Endothelial cell of hepatic sinusoid (primary cell): ENCODE measurements at regions not wholly inside any gene's neighbourhood (a gene's known extent, or its start where the extent isn't known, plus 50 kb on each side); places are given as distances from the start of the nearest gene placed in this dataset.

Source experiments
- in situ Hi-C: cut with HindIII; loops from 2 replicates; pipeline ENCODE4 v1.10.0; 2017; ENCODE audit warnings: low sequenced_read_pairs

DNA sequence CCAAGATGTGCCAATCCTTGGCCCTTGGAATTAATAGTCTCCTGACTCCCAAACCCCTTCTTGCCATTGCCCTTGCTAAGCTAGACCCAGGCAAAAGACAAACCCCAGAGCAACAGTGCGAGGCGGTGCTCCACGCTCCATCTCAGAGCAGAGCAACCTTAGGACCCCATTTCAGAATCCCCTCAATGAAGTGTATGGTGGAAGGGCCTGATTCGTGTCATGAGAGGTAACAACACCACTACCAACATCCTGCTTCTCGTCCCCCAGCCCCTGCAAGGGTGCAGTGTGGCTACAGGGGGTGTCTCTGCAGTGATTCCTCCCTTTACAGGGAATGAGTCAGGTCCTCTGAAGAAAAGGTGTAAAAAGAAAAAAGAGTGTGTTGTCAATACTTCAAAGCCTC is 103.9 kb upstream of the IRF2BP2 start:
- in situ Hi-C loops: no loop called here

- in situ Hi-C loops: no loop called here
Measured at GRCh38 chr1:234713440-234713839, 103.5 kb upstream of the IRF2BP2 start.

DNA sequence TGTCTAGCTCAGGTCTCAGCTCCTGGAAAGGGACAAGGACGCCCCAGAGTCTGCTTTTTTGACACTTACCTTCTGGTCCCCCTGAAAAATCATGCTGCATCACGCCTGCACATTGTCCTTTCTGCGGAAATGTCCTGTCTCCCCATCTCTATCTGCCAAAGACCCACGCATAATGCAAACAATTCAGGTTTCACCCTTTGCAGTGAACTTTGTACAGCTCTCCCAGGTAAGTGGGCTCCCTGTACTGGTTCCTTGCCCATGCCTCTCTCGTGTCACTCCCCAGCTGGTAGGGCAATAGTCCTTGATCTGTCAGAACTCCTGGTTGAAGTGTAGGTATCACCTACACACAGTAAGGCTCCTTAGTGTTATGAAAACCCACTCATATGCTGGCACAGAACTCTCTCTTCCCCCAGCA is 102.9 kb upstream of the IRF2BP2 start:
- in situ Hi-C loops: no loop called here

- in situ Hi-C loops: no loop called here
Measured at GRCh38 chr1:234710936-234711724, 101.2 kb upstream of the IRF2BP2 start.

- in situ Hi-C loops: no loop called here
Measured at GRCh38 chr1:234710381-234710780, 100.4 kb upstream of the IRF2BP2 start.

- in situ Hi-C loops: loop anchor here (10.0 kb wide), 1 partner anchor 225 kb away; no protein-coding TSS in a partner anchor
Measured at GRCh38 chr1:234709473-234710228, 99.7 kb upstream of the IRF2BP2 start.

- in situ Hi-C loops: loop anchor here (10.0 kb wide), 1 partner anchor 224 kb away; no protein-coding TSS in a partner anchor
Measured at GRCh38 chr1:234708700-234709395, 98.9 kb upstream of the IRF2BP2 start.

DNA sequence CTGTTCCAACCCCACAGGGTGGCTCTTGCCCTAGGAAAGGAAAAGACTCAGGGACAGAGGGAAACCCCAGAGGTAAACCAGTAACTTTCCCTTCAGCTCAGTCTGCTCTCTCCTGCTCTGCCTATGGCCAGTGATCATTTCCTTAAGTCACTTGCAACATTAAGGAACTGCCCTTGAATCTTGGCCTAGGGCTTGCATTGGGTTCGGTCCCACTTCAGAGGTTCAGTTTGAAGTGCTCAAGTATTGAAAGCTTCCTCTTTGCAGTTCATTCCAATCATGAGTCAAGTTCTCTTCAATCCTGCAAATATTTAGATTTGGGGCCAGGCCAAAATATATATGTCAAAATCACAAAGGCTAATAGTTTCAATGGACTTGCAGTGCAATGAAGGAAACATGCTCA is 97.7 kb upstream of the IRF2BP2 start:
- in situ Hi-C loops: loop anchor here (10.0 kb wide), 1 partner anchor 223 kb away; no protein-coding TSS in a partner anchor

- in situ Hi-C loops: loop anchor here (10.0 kb wide), 1 partner anchor 222 kb away; no protein-coding TSS in a partner anchor
Measured at GRCh38 chr1:234706931-234707330, 97.0 kb upstream of the IRF2BP2 start.

DNA sequence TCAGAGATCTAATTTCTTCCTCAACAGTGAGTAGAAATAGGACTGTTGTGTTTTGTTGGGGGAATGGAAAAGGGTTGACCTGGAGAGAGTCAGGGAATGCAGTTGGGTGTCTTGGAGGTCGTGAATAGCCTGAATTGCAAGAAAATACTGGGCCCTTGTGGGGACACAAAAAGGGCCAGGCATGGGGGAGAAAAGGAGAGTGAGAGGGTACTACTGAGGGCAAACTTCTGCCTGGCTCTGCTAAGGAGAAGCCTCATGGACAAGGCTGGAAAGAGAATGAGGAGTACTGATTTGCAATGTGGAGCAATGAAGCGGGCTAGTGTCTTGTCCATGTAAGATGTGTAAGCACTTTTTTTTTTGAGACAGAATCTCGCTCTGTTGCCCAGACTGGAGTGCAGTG is 96.2 kb upstream of the IRF2BP2 start:
- in situ Hi-C loops: loop anchor here (10.0 kb wide), 1 partner anchor 221 kb away; no protein-coding TSS in a partner anchor

DNA sequence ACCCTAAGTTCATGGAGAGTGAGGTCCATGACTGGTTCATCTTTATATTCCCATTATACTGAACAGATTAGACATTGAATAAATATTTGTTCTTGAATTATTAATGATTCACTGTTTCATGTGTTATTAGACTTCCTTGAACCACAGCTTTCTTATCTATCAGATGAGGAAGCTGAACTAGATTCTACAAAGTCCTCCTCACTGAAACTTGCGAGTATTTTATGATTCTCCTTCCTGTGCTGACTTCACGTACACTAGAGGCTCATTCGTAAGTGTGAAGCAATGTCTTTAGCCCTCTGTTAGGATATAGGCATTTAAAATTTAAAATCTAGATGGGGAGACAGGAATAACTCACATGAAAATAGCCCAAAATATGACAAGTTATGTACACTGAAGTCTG is 95.6 kb upstream of the IRF2BP2 start:
- in situ Hi-C loops: loop anchor here (10.0 kb wide), 1 partner anchor 221 kb away; no protein-coding TSS in a partner anchor

DNA sequence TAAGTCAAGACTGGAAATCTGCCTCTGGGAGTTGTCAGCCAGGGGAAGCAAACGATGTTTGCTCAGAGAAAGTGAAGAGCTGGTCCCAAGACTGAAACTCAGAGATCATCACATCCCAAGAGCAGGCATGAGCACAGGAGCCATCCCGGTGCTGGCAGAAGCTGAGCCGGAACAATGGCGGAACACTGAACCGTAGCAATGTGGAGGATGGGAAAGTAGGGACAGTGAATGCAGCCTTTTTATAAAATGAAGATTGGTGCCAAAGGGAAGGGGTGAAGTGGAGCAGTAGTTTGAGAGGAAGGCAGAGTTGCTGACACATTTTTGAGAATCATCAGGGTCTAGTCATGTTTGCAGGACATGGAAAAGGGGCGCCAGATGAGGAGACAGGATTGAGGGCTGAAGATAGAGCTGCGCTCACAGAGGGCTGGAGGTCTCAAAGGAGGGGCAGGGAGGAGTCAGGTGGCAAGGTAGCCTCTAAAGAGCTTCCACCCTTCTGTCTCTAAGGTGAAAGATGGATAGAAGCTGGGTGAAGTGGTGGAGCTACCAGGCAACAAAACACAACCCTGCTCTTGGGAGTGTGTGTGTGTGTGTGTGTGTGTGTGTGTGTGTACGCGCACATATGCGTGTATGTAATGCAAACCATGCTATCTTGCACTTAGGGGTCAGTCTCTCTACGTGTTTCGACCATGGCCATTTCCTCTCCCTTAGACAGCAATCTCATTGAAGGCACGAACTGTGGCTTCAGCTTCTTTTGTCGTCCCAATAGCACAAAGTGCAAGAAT is 94.3 kb upstream of the IRF2BP2 start:
- in situ Hi-C loops: loop anchor here (5.0 to 10.0 kb wide), 3 partner anchors 47 to 219 kb away; no protein-coding TSS in a partner anchor

DNA sequence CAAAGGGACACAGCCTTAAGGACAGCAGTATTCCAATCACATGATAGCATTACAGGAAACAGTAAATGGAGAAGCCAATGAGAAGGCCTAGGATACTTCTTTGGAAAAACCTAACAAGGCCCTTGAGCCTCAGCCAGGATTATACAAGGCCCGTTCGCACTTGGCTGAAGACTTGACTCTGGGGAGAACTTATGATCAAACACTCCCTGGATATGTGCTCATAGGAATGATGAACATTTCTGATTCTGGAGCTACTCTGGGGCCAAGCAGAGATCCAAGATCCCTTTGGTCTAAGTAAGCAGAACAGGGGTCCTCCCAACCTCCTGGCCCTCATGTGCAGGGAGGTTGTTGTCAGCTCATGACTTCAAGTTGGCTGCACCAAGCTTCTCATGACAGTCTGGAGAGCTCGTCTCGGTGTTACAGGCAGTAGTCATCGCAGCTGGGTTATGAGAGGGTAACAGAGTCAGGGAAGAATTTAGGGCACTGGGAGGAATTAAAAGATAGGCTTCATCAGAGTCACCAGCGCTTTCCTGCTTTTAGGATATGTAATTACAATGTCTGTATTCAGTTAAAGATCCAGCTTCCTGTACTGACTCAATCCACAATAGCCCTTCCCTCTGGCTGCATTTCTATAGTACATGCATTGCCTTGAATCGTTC is 92.5 kb upstream of the IRF2BP2 start:
- in situ Hi-C loops: loop anchor here (5.0 to 10.0 kb wide), 3 partner anchors 45 to 218 kb away; no protein-coding TSS in a partner anchor

DNA sequence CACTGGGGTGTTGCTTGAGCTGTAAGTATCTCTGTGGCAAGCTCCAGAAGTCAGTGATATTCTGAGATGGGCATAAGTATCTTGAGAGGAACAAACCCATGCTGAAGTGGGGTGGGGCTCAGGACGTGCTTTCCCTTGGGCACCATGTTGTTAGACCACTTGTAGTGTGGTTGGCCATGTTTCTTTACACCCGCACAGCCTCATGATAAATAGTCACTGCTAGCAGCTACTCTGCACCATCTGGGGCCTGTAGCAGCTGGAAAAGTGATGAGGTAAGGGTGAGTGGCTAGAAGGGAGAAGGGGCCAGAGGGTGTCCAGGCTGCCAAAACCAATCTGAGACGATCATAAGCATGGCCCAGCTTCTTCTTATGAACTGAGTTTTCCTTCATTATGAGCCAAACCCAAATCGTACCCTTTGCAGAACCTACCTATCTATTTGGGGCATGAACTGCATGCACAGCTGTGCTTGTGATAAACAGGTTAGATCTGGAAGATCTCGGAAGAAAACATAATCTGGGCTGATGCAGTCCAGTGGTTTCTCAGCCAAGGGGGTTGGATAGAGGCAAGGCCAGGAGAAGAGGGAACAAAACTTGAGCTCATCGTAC is 91.9 kb upstream of the IRF2BP2 start:
- in situ Hi-C loops: loop anchor here (5.0 to 10.0 kb wide), 3 partner anchors 45 to 217 kb away; no protein-coding TSS in a partner anchor

DNA sequence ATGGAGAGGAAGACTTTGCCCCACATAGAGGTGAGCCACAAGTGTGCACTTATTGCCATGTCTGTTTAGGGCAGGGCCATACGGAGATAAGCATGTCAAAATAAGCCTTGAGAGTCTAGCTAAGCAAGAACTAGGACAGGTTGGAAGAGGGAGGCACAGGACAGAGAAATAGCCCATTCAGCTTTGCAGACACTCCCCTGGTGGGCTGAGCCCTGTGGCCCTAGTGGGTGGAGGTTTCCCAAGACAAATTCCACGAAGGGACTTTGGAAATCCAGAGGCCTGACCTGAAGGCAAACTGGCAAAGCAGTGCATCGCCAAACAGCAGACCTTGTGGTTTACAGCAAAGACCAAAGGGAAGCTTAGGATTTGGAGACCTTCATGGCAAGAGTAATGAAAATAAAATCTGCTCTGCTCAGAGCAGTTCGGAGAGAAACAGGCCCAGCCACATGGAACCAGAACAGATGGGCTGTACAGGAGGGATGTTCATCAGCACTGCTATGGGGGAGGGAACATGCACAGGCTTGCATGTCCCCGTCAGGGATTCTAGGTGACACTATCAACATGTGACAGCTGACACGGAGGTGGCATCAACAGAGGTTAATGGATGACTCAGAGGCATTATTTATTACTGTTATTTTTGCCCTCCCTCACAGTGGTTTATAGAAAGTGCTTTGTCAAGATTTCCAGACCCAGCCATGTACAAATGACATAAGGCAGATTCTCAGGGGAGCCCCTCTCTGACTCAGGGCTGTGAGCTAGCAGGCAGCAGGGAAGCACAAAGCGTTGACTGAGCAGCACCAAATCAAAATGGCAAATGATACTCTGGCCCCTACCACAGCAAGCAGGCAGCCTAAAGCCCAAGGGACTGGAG is 90.1 kb upstream of the IRF2BP2 start:
- in situ Hi-C loops: loop anchor here (5.0 to 10.0 kb wide), 3 partner anchors 43 to 215 kb away; no protein-coding TSS in a partner anchor

GRCh38 chr1:234698686-234699085 is 88.7 kb upstream of the IRF2BP2 start:
- in situ Hi-C loops: no loop called here

GRCh38 chr1:234697741-234698140 is 87.8 kb upstream of the IRF2BP2 start:
- in situ Hi-C loops: no loop called here

DNA sequence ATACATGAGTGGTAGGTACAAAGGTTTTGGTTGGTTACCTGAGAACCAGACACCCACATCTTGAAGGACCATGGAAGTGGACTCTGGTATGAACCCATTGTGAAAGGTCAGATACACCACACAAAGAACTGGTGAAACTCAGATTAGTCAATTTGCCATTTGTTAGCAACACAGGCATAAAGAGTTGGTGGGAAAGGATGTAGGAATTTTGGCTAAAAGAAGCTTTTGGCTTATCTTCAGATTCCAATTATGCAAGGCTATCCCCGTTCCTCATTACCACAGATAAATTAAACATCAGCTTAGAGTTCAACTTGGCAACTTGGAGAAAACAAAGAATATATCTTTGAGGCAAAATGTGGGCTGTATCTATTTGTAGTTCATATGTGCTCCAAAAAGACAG is 87.0 kb upstream of the IRF2BP2 start:
- in situ Hi-C loops: no loop called here
